SK-N-SH (cell line): ENCODE measurements at regions not wholly inside any gene's neighbourhood (a gene's known extent, or its start where the extent isn't known, plus 50 kb on each side); places are given as distances from the start of the nearest gene placed in this dataset.

Source experiments
- CTCF ChIA-PET: fragments of 300-600, 350-600 bp; formaldehyde crosslinking; extraction: SDS; loops from one replicate; lab custom pipeline; 2021; lab: Yijun Ruan, JAX
- POLR2A ChIA-PET: fragments of 350-600 bp; sonication (Branson Sonifier 250); formaldehyde crosslinking; extraction: SDS; loops from one replicate; lab custom pipeline; 2020; ENCODE audit warnings: antibody characterized with exemption, inconsistent platforms; lab: Yijun Ruan, JAX
- DNase-seq: peaks from one replicate; pipeline ENCODE4 v3.0.0; 2012
- H2AFZ ChIP-seq: fragments of 200-600 bp; sonication (generic); 2 replicates; pipeline ENCODE4 v1.8.1; 2016; ENCODE audit warnings: antibody characterized with exemption, mild to moderate bottlenecking, low read depth
- H3F3A ChIP-seq: fragments of 200-600 bp; sonication (generic); replicated peaks from 2 replicates; pipeline ENCODE3; 2016; ENCODE audit warnings: antibody characterized with exemption, mild to moderate bottlenecking; ENCODE audit not compliant: insufficient read depth
- H3K27ac ChIP-seq, 2 experiments: fragments of 200-500 bp in 1 of 2; fragments of 200-600 bp in 1 of 2; sonication (Bioruptor generic) in 1 of 2; sonication (generic), shearing (Covaris generic) in 1 of 2; 2 replicates each; pipeline versions ENCODE4 v1.5.1 to v1.6.1; 2014 to 2016; ENCODE audit warnings: low read depth in 2 of 2, inconsistent platforms in 1 of 2, low read length in 1 of 2, mild to moderate bottlenecking in 1 of 2, mixed read lengths in 1 of 2
- H3K27me3 ChIP-seq: fragments of 200-600 bp; sonication (generic), shearing (Covaris generic); 2 replicates; pipeline ENCODE4 v1.6.1; 2016; ENCODE audit warnings: mixed run types; ENCODE audit not compliant: insufficient read depth
- H3K36me3 ChIP-seq, 2 experiments: fragments of 200-500 bp in 1 of 2; fragments of 200-600 bp in 1 of 2; sonication (Bioruptor generic) in 1 of 2; sonication (generic) in 1 of 2; replicated peaks in 1 of 2; 2 replicates each; pipeline versions ENCODE3 to v1.5.1; 2014 to 2016; ENCODE audit warnings: low read length in 1 of 2, mild to moderate bottlenecking in 1 of 2; ENCODE audit not compliant: insufficient read depth in 2 of 2, control insufficient read depth in 1 of 2
- H3K4me1 ChIP-seq, 2 experiments: fragments of 200-500 bp in 1 of 2; fragments of 200-600 bp in 1 of 2; sonication (Bioruptor generic) in 1 of 2; sonication (generic), shearing (Covaris generic) in 1 of 2; 2 replicates each; pipeline versions ENCODE4 v1.5.1 to v1.6.1; 2014 to 2016; ENCODE audit warnings: low read depth in 1 of 2, low read length in 1 of 2, mixed run types in 1 of 2; ENCODE audit not compliant: insufficient read depth in 2 of 2, control insufficient read depth in 1 of 2
- H3K4me2 ChIP-seq: fragments of 200-600 bp; sonication (generic), shearing (Covaris generic); 2 replicates; pipeline ENCODE4 v1.6.1; 2017; ENCODE audit warnings: mixed run types
- H3K4me3 ChIP-seq, 2 experiments: fragments of 200-500 bp in 1 of 2; fragments of 200-600 bp in 1 of 2; sonication (Bioruptor generic) in 1 of 2; sonication (generic), shearing (Covaris generic) in 1 of 2; 2 replicates each; pipeline versions ENCODE4 v1.5.1 to v1.8.1; 2014 to 2016; ENCODE audit warnings: low read depth in 2 of 2, inconsistent platforms in 1 of 2, low read length in 1 of 2, mild to moderate bottlenecking in 1 of 2, mixed read lengths in 1 of 2, moderate library complexity in 1 of 2
- H3K79me2 ChIP-seq: fragments of 200-600 bp; sonication (generic); 2 replicates; pipeline ENCODE4 v1.8.1; 2017; ENCODE audit warnings: mild to moderate bottlenecking; ENCODE audit not compliant: insufficient read depth
- H3K9ac ChIP-seq: fragments of 200-600 bp; sonication (generic); 2 replicates; pipeline ENCODE4 v1.6.1; 2017; ENCODE audit warnings: mixed run types
- H3K9me2 ChIP-seq: fragments of 200-600 bp; sonication (generic); 2 replicates; pipeline ENCODE4 v1.6.1; 2017; ENCODE audit warnings: mixed run types
- H3K9me3 ChIP-seq: fragments of 200-600 bp; sonication (generic); 2 replicates; pipeline ENCODE4 v1.6.1; 2017; ENCODE audit warnings: mixed run types, mild to moderate bottlenecking, moderate library complexity
- H4K20me1 ChIP-seq: fragments of 200-600 bp; sonication (generic); 2 replicates; pipeline ENCODE4 v1.6.1; 2017; ENCODE audit warnings: mild to moderate bottlenecking, mixed run types; ENCODE audit not compliant: insufficient read depth
- CHD2 ChIP-seq: fragments of 150-350 bp; IDR thresholded peaks from 2 replicates; pipeline ENCODE4 v1.6.1; 2018; ENCODE audit warnings: low read length; ENCODE audit not compliant: partially characterized antibody
- CTCF ChIP-seq: fragments of 200-600 bp; sonication (generic); IDR thresholded peaks from 2 replicates; pipeline ENCODE4 v1.6.1; 2017; ENCODE audit warnings: antibody characterized with exemption, mild to moderate bottlenecking, moderate library complexity
- ELF1 ChIP-seq: IDR thresholded peaks from 2 replicates; pipeline ENCODE4 v1.4.0; 2012
- FOSL2 ChIP-seq: IDR thresholded peaks from 2 replicates; pipeline ENCODE4 v1.4.0; 2012; ENCODE audit warnings: low read depth, mild to moderate bottlenecking, moderate library complexity, borderline replicate concordance
- GATA2 ChIP-seq: sonication (generic); formaldehyde crosslinking; IDR thresholded peaks from 2 replicates; pipeline ENCODE4 v1.5.0; 2020; ENCODE audit warnings: mild to moderate bottlenecking, missing genetic modification reagents
- JUND ChIP-seq: IDR thresholded peaks from 2 replicates; pipeline ENCODE4 v1.4.0; 2012
- NFIC ChIP-seq: IDR thresholded peaks from 2 replicates; pipeline ENCODE4 v1.4.0; 2012; ENCODE audit warnings: borderline replicate concordance
- PBX3 ChIP-seq: IDR thresholded peaks from 2 replicates; pipeline ENCODE4; 2012
- RXRA ChIP-seq: IDR thresholded peaks from 2 replicates; pipeline ENCODE4 v1.4.0; 2012; ENCODE audit warnings: low read depth, mild to moderate bottlenecking, borderline replicate concordance
- TCF12 ChIP-seq: IDR thresholded peaks from 2 replicates; pipeline ENCODE4 v1.4.0; 2012
- TEAD4 ChIP-seq: IDR thresholded peaks from 2 replicates; pipeline ENCODE4 v1.4.0; 2012; ENCODE audit warnings: mild to moderate bottlenecking, borderline replicate concordance; ENCODE audit not compliant: insufficient read depth
- YY1 ChIP-seq: IDR thresholded peaks from 2 replicates; pipeline ENCODE4 v1.4.0; 2012; ENCODE audit warnings: low read depth, mild to moderate bottlenecking
- ZBTB33 ChIP-seq: IDR thresholded peaks from 2 replicates; pipeline ENCODE4 v1.4.0; 2012; ENCODE audit warnings: low read depth, borderline replicate concordance
- WGBS: methylation state at CpG from one replicate; pipeline ENCODE4 v1.1.6; 2017; ENCODE audit warnings: low lambda C conversion rate; 5-methylcytosine and 5-hydroxymethylcytosine counted together

GRCh38 chr4:180823108-180823507 lies 1420.1 kb upstream of the TENM3 start:
- Histone ChIP-seq H3K9me2 (no peaks in the 10 kb centered on the region), H3K79me2 (no peaks in the 10 kb centered on the region), H3K27me3 (no peaks in the 10 kb centered on the region), H3K36me3 (no peaks in the 10 kb centered on the region), H3K4me2 (no peak overlapping the region), H3K9ac (no peak overlapping the region), H3K4me3 (no peak overlapping the region), H3F3A (no peaks in the 10 kb centered on the region), H3K9me3 (no peaks in the 10 kb centered on the region), H2AFZ (no peak overlapping the region), H4K20me1 (no peaks in the 10 kb centered on the region), H3K27ac (no peak overlapping the region), H3K4me1 (peaks cover 0 to 8% of the 10 kb centered on the region in 2 experiments; a peak in 1 of 4 replicates)
- 20% methylated on average over 1 of the region's 2 CpGs for WGBS
- POLR2A ChIA-PET = no interaction called here
- DNase-seq = no peak
- TF ChIP-seq RXRA (no peak), PBX3 (no peak), ZBTB33 (no peak), JUND (no peak), CHD2 (no peak), NFIC (no peak), CTCF (no peak), YY1 (no peak), TEAD4 (no peak), GATA2 (CRISPR knock-in tag) (no peak)
- CTCF ChIA-PET = no interaction called here

- Histone ChIP-seq H4K20me1 (no peaks in the 10 kb centered on the region), H3K27ac (no peak overlapping the region), H3K79me2 (no peaks in the 10 kb centered on the region), H3K9me2 (no peaks in the 10 kb centered on the region), H3K4me2 (peak overlapping the region; percentile 62), H3K36me3 (no peaks in the 10 kb centered on the region), H3K4me3 (peak overlapping the region in 1 of 2 experiments; percentile 16; a peak in 1 of 4 replicates), H3K27me3 (no peaks in the 10 kb centered on the region), H2AFZ (peak overlapping the region; percentile 81), H3F3A (no peaks in the 10 kb centered on the region), H3K9me3 (no peaks in the 10 kb centered on the region), H3K4me1 (peaks cover 0 to 8% of the 10 kb centered on the region in 2 experiments; a peak in 1 of 4 replicates), H3K9ac (no peak overlapping the region)
- CTCF ChIA-PET = interaction anchor here (0.8 to 4.8 kb wide), 14 partner anchors 21 to 701 kb away, joined by 3 to 47 read pairs (median 4); no protein-coding TSS in a partner anchor
- WGBS = 61% methylated on average over 7 of the region's 7 CpGs
- no peak for DNase-seq
- POLR2A ChIA-PET = no interaction called here
- TF ChIP-seq TCF12 (no peak), ELF1 (no peak), FOSL2 (no peak)
Observed at GRCh38 chr4:180827232-180828009, 1415.8 kb upstream of the TENM3 start.
